IMR-90 (cell line): ENCODE measurements at regions not wholly inside any gene's neighbourhood (a gene's known extent, or its start where the extent isn't known, plus 50 kb on each side); places are given as distances from the start of the nearest gene placed in this dataset.

Experiments
- ATAC-seq: fragments of 200-7000 bp; cut with Tn5 transposase; 2 replicates; pipeline ENCODE4 v1.9.1; 2020; ENCODE audit warnings: low read depth, mild to moderate bottlenecking, moderate library complexity
- BruUV-seq: library from RNA; stranded (reverse); fragments of 400-500 nt; replicated peaks from 2 replicates; lab custom pipeline; 2021; lab: Mats Ljungman, UMichigan
- CTCF ChIA-PET: fragments of 300-600 bp; formaldehyde crosslinking; extraction: SDS; loops from one replicate; lab custom pipeline; 2021; ENCODE audit warnings: antibody characterized with exemption; lab: Yijun Ruan, JAX
- POLR2A ChIA-PET: fragments of 300-600 bp; sonication (Branson Sonifier 250); formaldehyde crosslinking; loops from one replicate; lab custom pipeline; 2022; ENCODE audit warnings: antibody characterized with exemption; ENCODE audit not compliant: unreplicated experiment; lab: Charles Lee
- DNase-seq: peaks from one replicate; pipeline ENCODE4 v3.0.0; 2013
- H2AFZ ChIP-seq: replicated peaks from 2 replicates; pipeline ENCODE3; 2013; ENCODE audit warnings: low read length, mild to moderate bottlenecking; ENCODE audit not compliant: poor library complexity
- H2AK5ac ChIP-seq: 2 replicates; pipeline ENCODE4 v1.6.1; 2013; ENCODE audit warnings: low read depth, low read length, inconsistent platforms
- H2AK9ac ChIP-seq: replicated peaks from 2 replicates; pipeline ENCODE3; 2013; ENCODE audit warnings: mild to moderate bottlenecking, low read depth, low read length, moderate library complexity; ENCODE audit not compliant: poor library complexity
- H2BK120ac ChIP-seq: 2 replicates; pipeline ENCODE4 v1.6.1; 2013; ENCODE audit warnings: low read depth, low read length, inconsistent platforms
- H2BK15ac ChIP-seq: 3 replicates; pipeline ENCODE4 v1.6.1; 2013; ENCODE audit warnings: low read depth, low read length, inconsistent platforms
- H2BK20ac ChIP-seq: 2 replicates; pipeline ENCODE4 v1.6.1; 2013; ENCODE audit warnings: low read depth, mild to moderate bottlenecking, inconsistent platforms, low read length, moderate library complexity
- H2BK5ac ChIP-seq: 2 replicates; pipeline ENCODE4 v1.6.1; 2013; ENCODE audit warnings: mild to moderate bottlenecking, low read depth, low read length, inconsistent platforms; ENCODE audit not compliant: poor library complexity, severe bottlenecking
- H3K14ac ChIP-seq: replicated peaks from 2 replicates; pipeline ENCODE4 v1.6.1; 2013; ENCODE audit warnings: low read depth, low read length, inconsistent platforms
- H3K18ac ChIP-seq: 2 replicates; pipeline ENCODE4 v1.6.1; 2013; ENCODE audit warnings: low read depth, low read length, control low read depth
- H3K23ac ChIP-seq: 2 replicates; pipeline ENCODE4 v1.6.1; 2013; ENCODE audit warnings: low read depth, low read length, inconsistent platforms
- H3K27ac ChIP-seq: 2 replicates; pipeline ENCODE4 v1.5.1; 2013; ENCODE audit warnings: mild to moderate bottlenecking, control low read depth, low read length; ENCODE audit not compliant: insufficient read depth
- H3K27me3 ChIP-seq: 2 replicates; pipeline ENCODE4 v1.6.1; 2013; ENCODE audit warnings: low read length; ENCODE audit not compliant: control insufficient read depth, insufficient read depth
- H3K36me3 ChIP-seq: 2 replicates; pipeline ENCODE4 v1.6.1; 2013; ENCODE audit warnings: low read length, mixed read lengths; ENCODE audit not compliant: control insufficient read depth, insufficient read depth
- H3K4ac ChIP-seq: 2 replicates; pipeline ENCODE4 v1.6.1; 2013; ENCODE audit warnings: low read depth, low read length, inconsistent platforms
- H3K4me1 ChIP-seq: 2 replicates; pipeline ENCODE4 v1.6.1; 2013; ENCODE audit warnings: low read length, mixed read lengths; ENCODE audit not compliant: control insufficient read depth, insufficient read depth
- H3K4me2 ChIP-seq: 2 replicates; pipeline ENCODE4 v1.6.1; 2013; ENCODE audit warnings: low read depth, mild to moderate bottlenecking, control low read depth, low read length, moderate library complexity
- H3K4me3 ChIP-seq: 2 replicates; pipeline ENCODE4 v1.5.1; 2013; ENCODE audit warnings: low read depth, mild to moderate bottlenecking, control low read depth, low read length, moderate library complexity; ENCODE audit not compliant: insufficient read depth
- H3K56ac ChIP-seq: 2 replicates; pipeline ENCODE4 v1.6.1; 2013; ENCODE audit warnings: low read length, inconsistent platforms; ENCODE audit not compliant: insufficient read depth; ENCODE audit errors: extremely low read depth
- H3K79me1 ChIP-seq, 2 experiments: 2 replicates each; pipeline ENCODE4 v1.6.1; 2013; ENCODE audit warnings: low read length in 2 of 2, inconsistent platforms in 1 of 2, low read depth in 1 of 2
- H3K9ac ChIP-seq: 2 replicates; pipeline ENCODE4 v1.6.1; 2013; ENCODE audit warnings: low read depth, low read length, control low read depth
- H3K9me1 ChIP-seq: 2 replicates; pipeline ENCODE4 v1.6.1; 2013; ENCODE audit warnings: low read length, inconsistent platforms; ENCODE audit not compliant: insufficient read depth
- H3K9me3 ChIP-seq: 2 replicates; pipeline ENCODE4 v1.6.1; 2013; ENCODE audit warnings: low read length; ENCODE audit not compliant: control insufficient read depth, insufficient read depth
- H4K20me1 ChIP-seq: 2 replicates; pipeline ENCODE4 v1.6.1; 2013; ENCODE audit warnings: low read length, inconsistent platforms; ENCODE audit not compliant: insufficient read depth
- H4K5ac ChIP-seq: 2 replicates; pipeline ENCODE4 v1.6.1; 2013; ENCODE audit warnings: mild to moderate bottlenecking, low read depth, low read length, control low read depth
- H4K8ac ChIP-seq, 2 experiments: 2 replicates each; pipeline ENCODE4 v1.6.1; 2013; ENCODE audit warnings: low read depth in 2 of 2, low read length in 2 of 2, control low read depth in 1 of 2, inconsistent platforms in 1 of 2
- H4K91ac ChIP-seq: 2 replicates; pipeline ENCODE4 v1.6.1; 2013; ENCODE audit warnings: low read depth, low read length, inconsistent platforms; ENCODE audit not compliant: insufficient read depth
- CHD1 ChIP-seq: IDR thresholded peaks from 2 replicates; pipeline ENCODE4 v1.6.1; 2012; ENCODE audit warnings: low read depth, low read length, improper control_type of control experiment
- FOS ChIP-seq: fragments of 150-350 bp; IDR thresholded peaks from 2 replicates; pipeline ENCODE4 v1.6.1; 2016; ENCODE audit warnings: low read depth, low read length
- MAFK ChIP-seq: IDR thresholded peaks from 2 replicates; pipeline ENCODE4 v1.6.1; 2012; ENCODE audit warnings: low read depth, low read length, improper control_type of control experiment
- RCOR1 ChIP-seq: IDR thresholded peaks from 2 replicates; pipeline ENCODE4 v1.6.1; 2012; ENCODE audit warnings: mild to moderate bottlenecking, low read length, improper control_type of control experiment; ENCODE audit not compliant: insufficient replicate concordance
- USF2 ChIP-seq: fragments of 150-350 bp; IDR thresholded peaks from 2 replicates; pipeline ENCODE4 v1.6.1; 2017; ENCODE audit warnings: mild to moderate bottlenecking, antibody characterized with exemption, low read length, low read depth
- WGBS, 2 experiments: methylation state at CpG; one replicate each; pipeline versions ENCODE4 v1.1.5 to v1.1.7; 2013; ENCODE audit warnings: missing lambda C conversion rate in 2 of 2; ENCODE audit not compliant: insufficient read length in 1 of 2; ENCODE audit errors: extremely low coverage in 2 of 2; 5-methylcytosine and 5-hydroxymethylcytosine counted together
- dilution Hi-C: fragments of 300-500 bp; cut with HindIII; formaldehyde crosslinking; loops from one replicate; pipeline ENCODE4 v1.14.3; 2018; ENCODE audit warnings: low sequenced_read_pairs; ENCODE audit not compliant: unreplicated experiment
- in situ Hi-C: fragments of 300-500 bp; cut with MboI; formaldehyde crosslinking; loops from 3 replicates; pipeline ENCODE4 v1.14.3; 2019; ENCODE audit warnings: low sequenced_read_pairs, inconsistent platforms, mixed read lengths
- intact Hi-C: fragments of 100-400 bp; cut with micrococcal nuclease; formaldehyde crosslinking; loops from 2 replicates; pipeline ENCODE4 v1.10.0; 2022
- TF ChIP-seq, protein P1 (sequence below): fragments of 150-350 bp; IDR thresholded peaks from 2 replicates; pipeline ENCODE4 v1.6.1; 2016; ENCODE audit warnings: low read depth, mild to moderate bottlenecking, low read length, moderate library complexity, borderline replicate concordance

GRCh38 chr3:34022147-34022546, 223.7 kb downstream of the PDCD6IP start (continued):
- TF ChIP-seq USF2 (no peak), RCOR1 (no peak)

- in situ Hi-C loops (no loop called here), intact Hi-C loops (no loop called here), dilution Hi-C loops (no loop called here)
- Histone ChIP-seq H3K18ac (no peak overlapping the region), H2BK15ac (no peak overlapping the region), H3K56ac (no peak overlapping the region), H3K27me3 (no peaks in the 10 kb centered on the region), H3K23ac (no peak overlapping the region), H4K8ac (no peak overlapping the region), H3K4me2 (no peak overlapping the region), H3K79me1 (no peaks in the 10 kb centered on the region), H4K5ac (no peak overlapping the region), H2AFZ (peak overlapping the region; percentile 8), H2BK20ac (no peak overlapping the region), H3K14ac (no peak overlapping the region), H3K4ac (no peak overlapping the region), H3K27ac (no peak overlapping the region), H3K9me1 (no peaks in the 10 kb centered on the region), H3K9ac (no peak overlapping the region), H4K20me1 (no peaks in the 10 kb centered on the region), H2BK120ac (no peak overlapping the region), H2AK5ac (no peak overlapping the region), H2AK9ac (no peak overlapping the region), H3K36me3 (no peaks in the 10 kb centered on the region), H3K4me1 (no peaks in the 10 kb centered on the region), H2BK5ac (no peak overlapping the region), H3K9me3 (no peaks in the 10 kb centered on the region), H4K91ac (no peak overlapping the region), H3K4me3 (no peak overlapping the region)
- CTCF ChIA-PET: no interaction called here
- DNase-seq: no peak
- TF ChIP-seq MAFK: no peak
- TF ChIP-seq, protein P1, sequence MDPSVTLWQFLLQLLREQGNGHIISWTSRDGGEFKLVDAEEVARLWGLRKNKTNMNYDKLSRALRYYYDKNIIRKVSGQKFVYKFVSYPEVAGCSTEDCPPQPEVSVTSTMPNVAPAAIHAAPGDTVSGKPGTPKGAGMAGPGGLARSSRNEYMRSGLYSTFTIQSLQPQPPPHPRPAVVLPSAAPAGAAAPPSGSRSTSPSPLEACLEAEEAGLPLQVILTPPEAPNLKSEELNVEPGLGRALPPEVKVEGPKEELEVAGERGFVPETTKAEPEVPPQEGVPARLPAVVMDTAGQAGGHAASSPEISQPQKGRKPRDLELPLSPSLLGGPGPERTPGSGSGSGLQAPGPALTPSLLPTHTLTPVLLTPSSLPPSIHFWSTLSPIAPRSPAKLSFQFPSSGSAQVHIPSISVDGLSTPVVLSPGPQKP: no peak
- no peak for TF ChIP-seq CHD1
- no peak for TF ChIP-seq FOS
- ATAC-seq: no peak
- POLR2A ChIA-PET: no interaction called here
- no CpG with 5 or more reads among the region's 3 CpGs for WGBS, 2 experiments
- BruUV-seq: no TSS peak
Observed at GRCh38 chr3:34024447-34025240, 226.2 kb downstream of the PDCD6IP start.
